Adipocyte (in vitro differentiated cells): ENCODE measurements at regions not wholly inside any gene's neighbourhood (a gene's known extent, or its start where the extent isn't known, plus 50 kb on each side); places are given as distances from the start of the nearest gene placed in this dataset.

Source experiments
- DNase-seq: peaks from one replicate; pipeline ENCODE4 v3.0.0-alpha.2; 2015; ENCODE audit warnings: low read depth
- H3K27me3 ChIP-seq: replicated peaks from 2 replicates; pipeline ENCODE4 v1.7.0; 2013; ENCODE audit warnings: mild to moderate bottlenecking, low read length, moderate library complexity; ENCODE audit not compliant: control insufficient read depth, insufficient read depth
- H3K36me3 ChIP-seq: 2 replicates; pipeline ENCODE4 v1.7.0; 2013; ENCODE audit warnings: low read length, mild to moderate bottlenecking, moderate library complexity; ENCODE audit not compliant: control insufficient read depth, insufficient read depth, severe bottlenecking
- H3K4me1 ChIP-seq: 2 replicates; pipeline ENCODE4 v1.7.0; 2013; ENCODE audit warnings: mild to moderate bottlenecking, low read length, moderate library complexity; ENCODE audit not compliant: control insufficient read depth, insufficient read depth
- H3K4me3 ChIP-seq: 2 replicates; pipeline ENCODE4 v1.7.0; 2013; ENCODE audit warnings: mild to moderate bottlenecking, low read length, moderate library complexity
- H3K9ac ChIP-seq: 2 replicates; pipeline ENCODE4 v1.7.0; 2013; ENCODE audit warnings: mild to moderate bottlenecking, low read length, moderate library complexity
- H3K9me3 ChIP-seq: 2 replicates; pipeline ENCODE4 v1.7.0; 2013; ENCODE audit warnings: mild to moderate bottlenecking, low read length, moderate library complexity; ENCODE audit not compliant: control insufficient read depth

DNA sequence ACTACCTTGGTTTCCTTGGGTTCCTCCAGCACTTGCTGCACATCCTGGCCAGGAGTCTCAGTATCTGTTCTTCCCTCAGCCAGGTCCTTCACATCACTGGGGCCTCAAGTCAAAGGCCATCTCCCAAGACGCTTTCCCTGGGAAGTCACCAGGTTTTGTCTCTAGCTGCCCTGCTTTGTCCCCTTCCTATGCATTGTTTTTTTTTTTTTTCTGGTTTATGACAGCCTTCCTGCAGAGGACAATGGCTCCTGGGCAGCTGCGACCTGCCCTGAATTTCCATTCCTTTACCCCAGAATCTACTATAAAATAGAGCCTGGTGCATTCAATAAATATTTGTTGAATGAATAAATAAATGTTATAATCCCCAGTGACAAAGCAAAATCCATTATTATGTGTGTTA lies 687.3 kb downstream of the QKI start:
- DNase-seq, result no peak
- H3K4me3 ChIP-seq, result no peak overlapping the region
- peaks cover 20% of the 10 kb centered on the region for H3K4me1 ChIP-seq
- H3K27me3 ChIP-seq, result no peaks in the 10 kb centered on the region
- no peaks in the 10 kb centered on the region for H3K36me3 ChIP-seq
- no peaks in the 10 kb centered on the region for H3K9me3 ChIP-seq
- no peak overlapping the region for H3K9ac ChIP-seq

DNA sequence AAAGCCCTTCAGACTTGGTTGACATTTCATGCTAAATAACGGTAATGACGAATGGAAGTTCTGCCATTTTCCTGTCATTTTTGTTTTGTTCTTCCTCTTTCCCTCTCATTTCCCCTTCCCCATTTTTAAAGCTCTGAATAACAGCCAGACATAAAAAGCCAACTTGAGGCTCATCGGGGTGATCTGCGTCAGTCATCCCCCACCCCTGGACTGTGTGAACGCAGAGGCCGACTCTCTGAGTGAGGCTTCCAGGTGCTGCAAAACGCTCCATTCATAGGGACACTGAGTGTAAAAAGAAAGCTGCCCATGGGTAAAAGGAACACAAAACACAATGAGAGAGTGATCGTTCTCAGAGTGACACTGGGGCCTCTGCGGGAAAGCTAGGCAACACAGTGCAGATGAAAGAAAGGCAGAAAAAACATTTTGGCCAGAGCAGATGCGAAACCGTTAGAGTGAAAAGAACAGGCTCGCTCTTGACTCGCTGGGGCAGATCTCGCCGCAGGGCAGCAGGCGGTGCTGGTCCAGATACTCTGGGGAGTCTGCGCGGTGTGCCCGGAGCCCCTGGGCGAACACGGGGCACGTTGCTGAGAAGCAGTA lies 684.8 kb downstream of the QKI start:
- Histone ChIP-seq H3K4me1 (peaks cover 20% of the 10 kb centered on the region), H3K4me3 (no peak overlapping the region), H3K9ac (no peak overlapping the region)

DNA sequence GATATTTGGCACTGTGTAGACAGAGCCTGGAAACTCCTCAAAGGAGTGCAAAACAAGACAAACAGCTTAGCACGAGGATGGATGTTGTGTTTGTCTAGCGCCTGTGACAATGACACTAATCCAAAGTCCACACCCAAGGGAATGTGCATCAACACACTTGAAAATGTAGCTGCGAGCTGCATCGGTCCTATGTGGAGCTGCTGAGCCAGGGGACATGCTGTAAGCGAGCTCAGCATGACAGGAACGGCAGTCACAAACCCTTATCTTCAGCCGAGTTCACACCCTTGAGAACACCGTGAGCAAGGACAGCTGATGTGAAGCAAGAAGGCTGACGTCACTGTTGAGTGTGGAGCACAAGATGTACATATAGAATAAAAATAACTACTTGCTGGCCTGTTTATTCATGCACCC lies 684.3 kb downstream of the QKI start:
- H3K9ac ChIP-seq, result no peak overlapping the region
- H3K9me3 ChIP-seq, result no peaks in the 10 kb centered on the region
- peak overlapping the region; percentile 55 for H3K4me3 ChIP-seq
- DNase-seq, result no peak
- no peaks in the 10 kb centered on the region for H3K36me3 ChIP-seq
- no peaks in the 10 kb centered on the region for H3K27me3 ChIP-seq
- peaks cover 20% of the 10 kb centered on the region for H3K4me1 ChIP-seq

More for the DNA sequence above, 684.8 kb downstream of the QKI start:
- Histone ChIP-seq H3K27me3 (no peaks in the 10 kb centered on the region), H3K9me3 (no peaks in the 10 kb centered on the region), H3K36me3 (no peaks in the 10 kb centered on the region)
- no peak for DNase-seq

DNA sequence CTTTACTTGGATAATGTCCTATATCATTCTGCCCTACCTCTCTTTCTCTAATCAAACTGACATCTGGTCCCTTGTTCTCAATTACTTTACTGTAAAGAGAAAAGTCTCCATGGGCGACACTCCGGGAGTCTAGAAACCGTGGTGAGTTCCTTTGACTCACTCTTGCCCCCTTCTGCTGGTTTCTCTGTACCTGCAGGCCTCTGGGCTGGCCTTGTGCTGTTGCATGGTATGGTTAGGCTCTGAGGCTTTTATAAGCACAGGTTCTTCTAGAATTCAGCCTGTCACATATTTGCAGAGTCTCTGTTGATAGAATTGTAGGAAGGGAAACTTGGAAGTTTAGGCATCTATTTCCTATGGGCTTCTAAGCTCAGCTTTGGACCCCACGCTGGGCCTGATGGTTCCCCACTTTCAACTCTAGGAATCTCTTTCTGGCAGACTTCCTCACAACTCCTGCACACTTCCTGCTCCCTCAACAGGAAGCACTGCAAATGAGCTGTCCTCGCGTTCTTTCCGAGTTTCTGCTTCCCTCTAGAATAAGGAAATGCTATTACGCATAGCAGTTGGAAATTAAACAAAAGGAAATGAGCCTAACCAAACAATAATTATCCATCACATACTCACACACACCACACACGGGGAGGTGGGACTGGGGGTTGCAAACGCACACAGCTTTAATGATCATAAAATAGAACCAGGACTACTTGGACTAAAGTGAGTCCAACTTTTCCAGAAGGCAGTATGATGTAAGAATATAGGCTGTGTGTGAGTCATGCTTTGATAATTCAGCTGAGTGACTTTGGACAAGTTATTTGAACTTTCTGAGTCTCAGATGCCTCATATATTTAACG lies 683.3 kb downstream of the QKI start:
- Histone ChIP-seq H3K9me3 (no peaks in the 10 kb centered on the region), H3K9ac (no peak overlapping the region), H3K4me1 (peaks cover 20% of the 10 kb centered on the region), H3K4me3 (peak overlapping the region; percentile 45), H3K27me3 (no peaks in the 10 kb centered on the region), H3K36me3 (no peaks in the 10 kb centered on the region)
- DNase-seq, result peak; percentile 26

DNA sequence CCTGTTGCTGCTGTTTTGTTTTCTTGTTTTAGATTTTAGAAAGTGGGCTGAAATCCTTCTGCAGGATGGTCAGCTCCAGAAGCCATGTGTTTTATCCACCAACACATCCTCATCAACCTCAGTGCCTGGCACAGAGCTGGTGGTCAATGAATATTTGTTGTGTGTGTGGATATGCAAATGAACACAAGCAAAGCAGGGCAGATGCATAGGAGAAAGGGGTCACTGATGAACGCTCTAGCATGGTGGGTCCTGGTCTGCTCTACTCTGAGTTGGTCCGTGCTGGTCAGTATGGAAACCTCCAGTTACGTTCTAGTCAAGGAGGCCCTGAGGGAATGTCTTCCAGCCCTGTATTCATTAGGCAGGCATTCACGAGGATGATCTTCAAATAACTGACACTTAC lies 682.5 kb downstream of the QKI start:
- no peaks in the 10 kb centered on the region for H3K9me3 ChIP-seq
- H3K36me3 ChIP-seq, result no peaks in the 10 kb centered on the region
- no peak overlapping the region for H3K9ac ChIP-seq
- no peak overlapping the region for H3K4me3 ChIP-seq
- peaks cover 18% of the 10 kb centered on the region for H3K4me1 ChIP-seq
- H3K27me3 ChIP-seq, result no peaks in the 10 kb centered on the region
- no peak for DNase-seq

DNA sequence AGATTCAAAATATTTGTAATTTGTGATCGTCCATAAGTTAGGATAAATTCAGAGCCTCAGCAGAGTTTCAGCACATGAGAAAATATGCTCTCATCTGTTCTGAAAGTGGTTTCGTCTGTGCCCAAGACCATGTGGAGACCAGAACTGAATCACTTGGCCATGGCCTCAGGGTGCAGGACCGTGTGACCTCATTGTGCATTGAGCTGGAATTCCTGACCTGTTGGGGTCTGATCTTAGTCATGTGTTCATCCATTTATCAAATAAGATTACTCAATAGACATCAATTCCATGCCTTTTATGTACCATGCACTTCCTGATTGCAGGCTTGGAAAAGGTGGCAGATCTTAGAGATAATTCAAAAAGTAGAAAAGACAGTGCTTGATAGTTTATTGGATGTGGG lies 680.5 kb downstream of the QKI start:
- no peak for DNase-seq
- no peaks in the 10 kb centered on the region for H3K36me3 ChIP-seq

DNA sequence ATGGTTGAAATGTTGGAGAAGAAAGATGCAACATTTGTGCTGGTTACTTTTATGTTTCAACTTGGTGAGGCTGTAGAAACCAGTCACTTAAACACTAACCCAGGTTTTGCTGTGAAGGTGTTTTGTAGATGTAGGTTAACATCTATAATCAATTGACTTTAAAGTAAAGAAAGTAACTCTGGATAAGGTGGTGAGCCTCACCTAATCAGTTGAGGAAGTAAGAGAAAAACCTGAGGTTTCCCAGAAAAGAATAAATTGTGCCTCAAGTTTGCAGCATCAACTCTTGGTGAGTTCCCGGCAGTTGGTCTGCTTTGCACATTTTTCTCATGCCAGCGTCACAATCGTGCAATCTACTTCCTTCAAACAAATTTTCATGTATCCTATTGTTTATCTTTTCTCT lies 673.4 kb downstream of the QKI start:
- DNase-seq, result no peak
- H3K4me3 ChIP-seq, result no peak overlapping the region
- H3K4me1 ChIP-seq, result peaks cover 15% of the 10 kb centered on the region
- H3K9ac ChIP-seq, result no peak overlapping the region
- H3K36me3 ChIP-seq, result no peaks in the 10 kb centered on the region
- H3K27me3 ChIP-seq, result no peaks in the 10 kb centered on the region
- no peaks in the 10 kb centered on the region for H3K9me3 ChIP-seq

More for the DNA sequence above, 680.5 kb downstream of the QKI start:
- H3K9me3 ChIP-seq, result no peaks in the 10 kb centered on the region
- no peak overlapping the region for H3K4me3 ChIP-seq
- H3K9ac ChIP-seq, result no peak overlapping the region
- peaks cover 17% of the 10 kb centered on the region for H3K4me1 ChIP-seq
- no peaks in the 10 kb centered on the region for H3K27me3 ChIP-seq

DNA sequence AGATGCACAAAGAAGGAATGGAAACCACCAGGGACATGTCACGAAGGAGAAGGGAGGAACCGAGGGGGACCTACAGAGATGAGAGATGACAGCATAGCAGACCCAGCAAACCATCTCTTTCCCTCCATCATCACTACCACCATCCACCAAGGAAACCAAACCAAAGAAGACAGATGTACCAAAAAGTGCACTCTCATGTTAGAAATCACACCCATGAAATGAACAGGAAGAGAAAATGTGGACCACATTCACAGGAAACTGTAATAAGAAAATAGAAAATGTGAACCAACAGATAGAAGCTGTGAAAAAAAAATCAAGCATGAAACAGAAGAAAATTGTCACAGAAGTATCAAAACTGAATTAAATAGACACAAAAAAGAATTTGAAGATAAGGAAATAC lies 672.7 kb downstream of the QKI start:
- no peaks in the 10 kb centered on the region for H3K9me3 ChIP-seq
- no peak overlapping the region for H3K9ac ChIP-seq
- no peaks in the 10 kb centered on the region for H3K27me3 ChIP-seq
- no peak overlapping the region for H3K4me3 ChIP-seq
- no peak for DNase-seq
- H3K36me3 ChIP-seq, result no peaks in the 10 kb centered on the region
- H3K4me1 ChIP-seq, result peaks cover 15% of the 10 kb centered on the region

DNA sequence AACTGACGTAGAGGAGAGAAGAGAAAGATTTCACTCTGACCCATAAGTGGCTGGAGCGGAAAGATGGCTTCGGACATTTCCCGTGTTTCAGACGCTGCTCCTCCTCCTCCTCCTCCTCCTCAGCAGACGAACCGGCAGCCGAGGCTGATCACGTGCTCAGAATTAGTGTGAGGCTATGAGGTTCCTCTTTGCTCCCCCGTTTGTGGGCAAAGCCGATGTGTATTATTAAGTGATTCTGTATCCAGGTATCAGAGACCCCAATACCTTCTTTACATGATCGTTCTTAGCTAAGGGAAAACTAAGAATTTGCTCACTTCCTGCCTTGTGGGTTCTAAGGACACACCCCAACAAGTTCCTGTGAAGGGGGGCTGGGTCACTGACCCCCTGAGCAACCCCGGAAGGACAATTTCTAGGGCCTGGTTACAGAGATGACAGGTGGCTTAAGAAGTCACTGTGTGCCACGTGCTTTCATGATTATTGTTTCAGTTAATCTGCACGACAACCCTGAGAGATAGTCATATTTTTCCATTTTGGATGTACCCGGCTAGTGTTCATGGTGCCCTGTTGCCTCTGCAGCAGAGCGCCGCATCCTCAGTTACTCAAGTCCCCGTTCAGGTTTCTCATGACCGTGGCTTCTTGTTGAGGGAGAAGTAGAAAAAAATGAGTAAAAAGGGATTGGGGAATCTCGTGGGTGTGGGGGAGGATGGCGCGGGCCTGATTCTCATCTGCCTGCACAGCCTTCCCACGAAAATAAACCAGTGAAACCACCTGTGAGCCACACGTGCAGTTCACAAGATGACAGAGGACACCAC lies 671.8 kb downstream of the QKI start:
- no peak for DNase-seq

DNA sequence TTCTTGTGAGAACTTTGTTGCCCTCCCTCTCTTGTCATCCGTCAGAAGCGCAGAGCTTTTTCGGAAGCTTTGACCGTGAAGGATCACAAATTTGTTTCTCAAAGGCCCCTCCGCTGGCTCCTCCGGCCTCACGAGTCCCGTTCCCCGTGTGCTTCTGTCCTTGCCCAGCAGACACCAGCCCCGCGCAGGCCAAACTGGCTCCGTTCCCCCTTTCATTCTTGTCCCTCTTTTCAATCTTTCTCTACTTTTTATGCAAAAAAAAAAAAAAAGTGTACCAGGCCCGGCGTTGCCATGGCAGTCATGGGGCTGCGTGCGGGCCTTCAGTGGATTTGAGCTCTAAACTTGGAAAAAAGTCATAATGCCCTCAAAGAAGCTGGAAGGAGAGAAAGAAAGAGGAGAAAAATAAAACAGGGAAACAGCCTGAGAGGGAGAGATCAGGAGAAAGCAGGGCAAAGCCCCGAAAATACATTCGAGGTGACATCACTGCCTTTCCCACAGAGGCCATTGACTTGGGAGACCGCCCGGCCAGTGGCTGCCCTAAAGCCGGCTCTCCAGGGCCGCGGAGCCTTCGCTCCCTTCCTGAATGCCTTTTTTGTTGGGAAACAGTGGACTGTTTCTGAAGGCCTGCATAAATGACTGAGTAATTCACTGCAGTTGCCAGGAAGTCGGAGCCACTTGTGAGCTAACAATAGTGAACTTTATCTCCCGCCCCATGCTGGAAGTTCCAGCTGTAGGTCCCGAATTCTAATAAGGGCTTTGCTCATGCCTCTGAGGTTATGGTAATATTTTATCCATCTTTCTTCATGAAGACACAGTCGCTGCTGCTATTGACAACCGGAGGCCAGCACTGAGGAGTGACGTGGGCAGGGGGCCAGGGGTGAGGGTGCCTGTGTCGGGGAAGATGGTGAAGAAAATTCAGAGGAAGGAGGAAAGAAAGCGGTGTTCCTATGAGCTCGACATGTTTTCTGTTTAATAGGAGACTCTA lies 670.9 kb downstream of the QKI start:
- Histone ChIP-seq H3K4me3 (peak overlapping the region; percentile 33), H3K9ac (peak overlapping the region; percentile 80), H3K27me3 (no peaks in the 10 kb centered on the region), H3K9me3 (no peaks in the 10 kb centered on the region), H3K36me3 (no peaks in the 10 kb centered on the region), H3K4me1 (peaks cover 15% of the 10 kb centered on the region)
- DNase-seq, result no peak

More for the DNA sequence above, 671.8 kb downstream of the QKI start:
- H3K36me3 ChIP-seq, result no peaks in the 10 kb centered on the region
- H3K9me3 ChIP-seq, result no peaks in the 10 kb centered on the region
- H3K27me3 ChIP-seq, result no peaks in the 10 kb centered on the region
- peak overlapping the region; percentile 80 for H3K9ac ChIP-seq
- H3K4me1 ChIP-seq, result peaks cover 15% of the 10 kb centered on the region
- peak overlapping the region; percentile 33 for H3K4me3 ChIP-seq
